Prostate gland (tissue), 2 donors: ENCODE measurements at regions not wholly inside any gene's neighbourhood (a gene's known extent, or its start where the extent isn't known, plus 50 kb on each side); places are given as distances from the start of the nearest gene placed in this dataset.
"Not testable (repeated sequence)": the region's sequence is repeated elsewhere in the genome, so short reads cannot be mapped to it uniquely, and the experiment has no call there.

ENCODE experiments used
- CTCF ChIP-seq, 4 experiments: fragments of 200-600 bp in 2 of 4; fragments of 450-650 bp in 2 of 4; sonication (generic) in 2 of 4; IDR thresholded peaks; 1 replicate in 3 of 4; 2 replicates in 1 of 4; pipeline ENCODE4 v1.5.1; 2016 to 2019; ENCODE audit warnings: antibody characterized with exemption in 4 of 4, mild to moderate bottlenecking in 2 of 4, moderate library complexity in 2 of 4
- POLR2A ChIP-seq: fragments of 450-650 bp; IDR thresholded peaks from one replicate; pipeline ENCODE4 v1.6.1; 2016; ENCODE audit warnings: antibody characterized with exemption, mild to moderate bottlenecking

GRCh38 chr1:120654114-120654513 lies 69.6 kb upstream of the NBPF26 start:
- not testable (repeated sequence) for TF ChIP-seq POLR2A; CTCF (IDR thresholded peaks at IDR 0.05)
